Fibroblast of the conjunctiva (primary cell): ENCODE measurements at regions not wholly inside any gene's neighbourhood (a gene's known extent, or its start where the extent isn't known, plus 50 kb on each side); places are given as distances from the start of the nearest gene placed in this dataset.
A peak's percentile ranks its signal among the peaks of the same experiment; 100 is the strongest.
"Not testable (repeated sequence)": the region's sequence is repeated elsewhere in the genome, so short reads cannot be mapped to it uniquely, and the experiment has no call there.

ENCODE experiments used
- DNase-seq: peaks from one replicate; pipeline ENCODE4 v3.0.0-alpha.2; 2010; ENCODE audit warnings: low read depth

DNA sequence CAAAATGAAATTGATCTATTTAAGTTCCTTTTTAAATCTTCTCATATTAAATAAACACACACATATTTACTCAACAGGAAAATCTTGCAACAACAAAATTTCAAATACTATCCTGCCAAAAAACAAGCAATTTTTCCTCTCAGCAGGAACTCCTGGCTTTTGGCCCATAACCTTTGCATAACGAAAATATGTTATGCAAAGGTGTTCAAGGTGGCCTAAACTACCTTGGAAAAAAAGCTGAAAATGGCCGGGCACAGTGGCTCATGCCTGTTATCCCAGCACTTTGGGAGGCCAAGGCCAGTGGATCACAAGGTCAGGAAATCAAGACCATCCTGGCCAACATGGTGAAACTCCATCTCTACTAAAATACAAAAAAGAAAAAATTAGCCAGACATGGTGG, 424.3 kb upstream of the ZNF337 start:
- DNase-seq: not testable (repeated sequence)

- not testable (repeated sequence) for DNase-seq
These were observed 397.8 kb upstream of the ZNF337 start for GRCh38 chr20:26094498-26094897.

DNA sequence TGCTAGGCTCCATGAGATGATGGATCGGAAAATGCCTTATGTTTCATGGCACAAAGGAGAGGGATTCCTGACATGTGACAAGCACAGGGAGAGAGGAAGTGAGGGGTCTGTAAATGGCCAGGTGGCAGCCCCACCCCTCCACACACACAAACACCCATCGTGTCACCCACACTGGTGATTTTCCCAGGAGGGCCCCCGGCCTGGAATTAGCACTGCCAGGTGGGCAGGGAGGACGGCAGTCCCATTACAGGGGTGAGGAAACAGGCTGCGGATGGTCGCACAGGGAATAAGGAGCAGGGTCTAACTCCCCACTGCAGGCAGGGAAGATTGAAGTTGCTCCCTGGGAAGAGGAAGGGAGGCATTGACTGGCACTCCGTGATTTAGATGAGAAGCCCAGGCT, 395.3 kb upstream of the ZNF337 start:
- not testable (repeated sequence) for DNase-seq

GRCh38 chr20:26086195-26086594, 389.5 kb upstream of the ZNF337 start:
- DNase-seq: not testable (repeated sequence)

DNA sequence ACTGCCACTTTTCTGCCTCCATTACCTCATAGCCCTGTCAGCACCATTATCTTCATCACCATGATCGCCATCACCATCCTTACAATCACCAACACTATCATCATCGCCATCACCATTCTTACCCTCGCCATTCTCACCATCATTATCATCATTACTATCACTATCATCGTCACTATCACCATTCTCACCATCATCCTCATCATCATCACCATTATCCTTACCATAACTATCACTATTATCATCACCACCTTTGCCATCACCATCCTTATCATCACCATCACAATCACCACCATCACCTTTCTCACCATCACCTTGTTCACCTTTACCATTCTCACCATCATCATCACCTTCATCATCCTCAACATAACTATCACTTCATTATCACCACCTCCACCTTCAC, 377.3 kb upstream of the ZNF337 start:
- DNase-seq: not testable (repeated sequence)

DNA sequence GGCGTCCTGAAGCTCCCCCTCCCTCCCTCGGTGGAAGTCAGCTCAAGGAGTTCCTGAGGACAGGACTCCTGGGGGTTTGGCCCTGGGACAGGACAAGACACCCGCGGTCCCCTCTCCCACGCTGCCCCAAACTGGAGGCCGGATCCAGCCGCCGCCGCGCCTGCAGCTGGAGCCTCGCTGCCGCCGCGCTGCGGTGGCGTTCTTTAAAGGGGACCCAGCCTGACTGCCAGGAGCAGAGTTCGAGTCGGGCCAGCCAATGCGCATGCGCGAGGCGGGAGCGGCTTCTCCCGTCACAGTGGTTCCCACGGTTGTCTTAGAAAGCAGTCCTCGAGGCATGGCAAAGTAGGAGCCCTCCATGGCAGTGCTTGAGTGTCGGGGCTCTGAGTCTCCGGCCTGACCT, 362.7 kb upstream of the ZNF337 start:
- DNase-seq: not testable (repeated sequence)

GRCh38 chr20:26058446-26058845, 361.8 kb upstream of the ZNF337 start:
- DNase-seq: not testable (repeated sequence)

DNA sequence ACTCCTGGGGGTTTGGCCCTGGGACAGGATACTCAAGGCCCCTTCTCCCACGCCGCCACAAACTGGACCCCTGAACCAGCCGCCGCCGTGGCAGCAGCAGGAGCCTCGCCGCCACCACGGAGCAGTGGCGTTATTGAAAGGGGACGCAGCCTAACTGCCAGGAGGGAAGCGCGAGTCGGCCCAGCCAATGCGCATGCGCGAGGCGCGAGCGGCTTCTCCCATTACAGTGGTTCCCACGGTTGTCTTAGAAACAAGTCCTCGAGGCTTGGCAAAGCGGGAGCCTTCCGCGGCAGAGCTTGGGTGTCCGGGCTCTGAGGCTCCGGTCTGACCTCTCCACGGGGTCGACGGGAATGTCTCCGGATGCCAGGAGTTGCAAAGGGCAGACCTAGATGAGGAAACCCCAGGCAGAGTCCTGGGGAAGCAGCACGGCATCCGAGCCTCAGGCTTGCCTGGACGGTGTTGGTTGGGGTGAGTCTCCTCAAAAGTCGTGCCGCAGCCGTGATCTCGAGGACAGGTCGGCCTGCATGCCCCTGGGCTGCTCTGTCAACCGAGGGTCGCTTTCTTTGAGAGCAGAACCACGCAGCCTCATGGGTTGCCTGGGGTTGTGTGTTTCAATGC, 360.6 kb upstream of the ZNF337 start:
- DNase-seq: not testable (repeated sequence)

DNA sequence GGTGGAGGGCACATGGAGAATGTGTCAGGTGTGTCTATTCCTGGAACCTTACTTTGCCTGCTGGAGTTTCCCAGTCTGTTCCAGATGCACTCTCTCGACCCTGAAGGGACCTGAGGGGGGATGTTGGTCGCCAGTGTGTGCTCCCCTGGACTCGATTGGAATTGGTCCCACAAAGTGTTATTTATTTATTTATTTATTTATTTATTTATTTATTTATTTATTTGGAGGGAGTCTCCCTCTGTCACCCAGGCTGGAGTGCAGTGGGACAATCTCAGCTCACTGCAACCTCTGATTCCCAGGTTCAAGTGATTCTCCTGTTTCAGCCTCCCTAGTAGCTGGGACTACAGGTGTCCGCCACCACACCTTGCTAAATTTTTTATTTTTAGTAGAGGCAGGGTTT, 329.1 kb upstream of the ZNF337 start:
- not testable (repeated sequence) for DNase-seq

GRCh38 chr20:26010942-26011276, 314.3 kb upstream of the ZNF337 start:
- DNase-seq: not testable (repeated sequence)

- DNase-seq: not testable (repeated sequence)
These were observed 313.7 kb upstream of the ZNF337 start for GRCh38 chr20:26010224-26010941.

- DNase-seq: peak; percentile 88
These were observed 313.0 kb upstream of the ZNF337 start for GRCh38 chr20:26009402-26010223.

- not testable (repeated sequence) for DNase-seq
These were observed 311.4 kb upstream of the ZNF337 start for GRCh38 chr20:26008026-26008425.

- not testable (repeated sequence) for DNase-seq
These were observed 309.5 kb upstream of the ZNF337 start for GRCh38 chr20:26006164-26006563.

GRCh38 chr20:26003959-26004358, 307.3 kb upstream of the ZNF337 start:
- not testable (repeated sequence) for DNase-seq

DNA sequence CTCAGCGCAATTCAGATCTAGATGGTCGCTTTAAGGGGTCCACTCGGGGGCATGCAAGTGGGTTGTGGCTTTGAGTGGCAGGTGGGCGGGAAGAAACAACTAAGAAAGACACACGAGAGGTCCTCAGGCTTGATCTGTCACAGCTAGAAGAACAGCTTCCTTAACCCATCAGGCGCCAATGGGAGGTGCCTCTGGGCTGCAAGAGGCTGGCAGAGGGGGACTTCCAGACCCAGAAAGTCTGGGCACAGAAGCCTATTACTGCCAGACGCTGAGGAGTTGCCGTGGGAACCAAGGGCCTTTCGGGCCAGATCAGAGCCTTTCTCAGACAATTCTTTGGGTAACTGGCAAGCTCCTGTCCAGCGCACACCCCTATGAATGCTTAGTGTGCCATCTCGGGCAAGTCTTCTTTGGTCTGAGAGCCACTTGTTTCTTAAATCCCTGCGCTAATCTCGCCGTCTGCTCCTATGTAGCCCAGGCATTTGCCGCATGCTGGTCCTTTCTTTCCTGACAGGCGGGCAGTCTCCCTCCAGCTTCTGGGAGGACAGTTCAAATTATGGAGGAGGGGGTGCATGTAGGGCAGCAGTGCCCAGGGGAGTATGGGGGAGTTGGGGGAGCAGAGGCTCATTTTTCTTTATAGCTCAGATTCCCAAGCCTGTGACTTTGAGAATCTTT, 300.9 kb upstream of the ZNF337 start:
- DNase-seq: not testable (repeated sequence)

GRCh38 chr20:25992146-25992545, 295.5 kb upstream of the ZNF337 start:
- no peak for DNase-seq

DNA sequence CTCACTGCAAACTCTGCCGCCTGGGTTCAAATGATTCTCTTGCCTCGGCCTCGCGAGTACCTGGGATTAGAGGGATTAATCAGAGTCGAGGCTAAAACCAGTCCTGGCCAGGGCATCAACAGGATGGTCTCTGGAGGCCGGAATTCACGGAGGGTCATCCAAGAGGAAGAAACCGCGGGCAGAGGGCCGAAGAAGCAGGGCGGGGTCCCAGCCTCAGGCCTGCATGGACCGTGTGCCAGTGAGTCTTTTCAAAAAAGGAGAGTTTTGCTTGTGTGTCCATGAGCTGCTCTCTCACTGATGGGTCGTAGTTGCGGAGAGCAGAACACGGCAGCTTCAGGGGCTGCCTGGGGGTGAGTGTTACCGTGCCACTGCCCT, 295.1 kb upstream of the ZNF337 start:
- no peak for DNase-seq

DNA sequence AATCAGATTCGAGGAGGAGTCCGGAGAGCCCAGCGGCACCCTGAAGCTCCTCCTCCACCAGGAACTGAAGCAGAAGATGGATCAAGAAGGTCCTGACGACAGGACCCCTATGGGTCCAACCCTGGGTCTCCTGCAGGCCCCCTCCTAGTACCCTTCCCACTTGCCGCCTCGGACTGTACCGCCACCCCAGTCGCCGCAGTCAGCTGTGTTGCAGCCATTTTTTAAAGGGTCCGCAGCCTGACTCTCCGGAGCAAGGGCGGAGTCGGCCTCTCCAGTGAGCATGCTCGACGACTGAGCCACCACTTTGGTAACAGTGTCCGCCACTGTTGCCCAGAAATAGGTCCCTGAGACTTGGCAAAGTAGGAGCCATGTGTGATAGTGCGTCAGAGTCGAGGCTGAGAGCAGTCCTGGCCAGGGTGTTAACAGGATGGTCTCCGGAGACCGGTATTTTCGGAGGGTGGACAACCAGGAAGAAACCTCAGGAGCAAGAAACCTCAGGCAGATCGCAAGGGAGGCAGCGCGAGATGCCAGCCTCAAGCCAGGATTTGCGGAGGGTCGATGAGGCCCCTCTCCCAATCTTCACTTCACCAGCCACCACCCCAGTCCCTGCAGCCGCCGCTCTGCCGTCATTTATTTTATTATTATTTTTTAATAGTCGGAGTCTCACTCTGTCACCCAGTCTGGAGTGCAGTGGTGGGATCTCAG, 294.6 kb upstream of the ZNF337 start:
- no peak for DNase-seq

DNA sequence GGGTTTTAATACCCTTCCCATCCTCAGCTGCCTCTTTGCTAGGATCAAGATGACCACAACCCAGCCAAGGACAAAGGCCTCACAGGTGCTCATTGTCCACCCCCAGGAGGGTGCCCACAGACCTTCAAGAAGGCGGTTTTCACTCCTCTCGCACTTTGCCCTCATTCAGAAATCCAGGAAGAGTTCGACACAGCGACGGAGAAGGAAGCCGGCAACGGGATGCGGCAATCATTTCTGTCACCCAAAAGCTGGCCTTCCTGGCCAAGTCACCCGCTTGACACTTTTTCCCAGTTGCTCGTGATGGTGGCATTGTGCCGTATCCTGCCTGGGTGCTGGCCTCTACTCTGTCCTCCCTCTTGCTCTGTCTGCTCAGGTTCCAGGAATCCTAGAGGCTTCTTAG, 293.0 kb upstream of the ZNF337 start:
- not testable (repeated sequence) for DNase-seq

DNA sequence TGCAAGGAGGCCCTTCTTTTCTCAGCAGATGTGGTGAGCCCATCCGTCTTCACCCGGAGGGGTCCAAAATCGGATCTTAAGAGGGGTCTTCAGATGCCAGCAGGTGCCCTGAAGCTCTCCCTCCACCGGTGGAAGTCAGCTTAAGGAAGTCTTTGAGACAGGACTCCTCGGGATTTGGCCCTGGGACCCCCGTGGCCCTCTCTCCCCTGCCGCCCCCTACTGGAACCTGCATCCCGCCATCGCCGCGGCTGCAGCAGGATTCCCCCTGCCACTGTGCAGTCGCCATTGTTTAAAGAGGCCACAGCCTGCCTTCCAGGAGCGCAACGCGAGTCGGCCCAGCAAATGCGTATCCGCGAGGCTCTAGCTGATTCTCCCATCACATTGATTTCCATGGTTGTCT, 292.5 kb upstream of the ZNF337 start:
- no peak for DNase-seq
